GM21515 (cell line): ENCODE measurements at regions not wholly inside any gene's neighbourhood (a gene's known extent, or its start where the extent isn't known, plus 50 kb on each side); places are given as distances from the start of the nearest gene placed in this dataset.

Source experiments
- ATAC-seq: cut with Tn5 transposase; IDR thresholded peaks from one replicate; pipeline ENCODE4 v1.9.1; 2021; ENCODE audit not compliant: unreplicated experiment

DNA sequence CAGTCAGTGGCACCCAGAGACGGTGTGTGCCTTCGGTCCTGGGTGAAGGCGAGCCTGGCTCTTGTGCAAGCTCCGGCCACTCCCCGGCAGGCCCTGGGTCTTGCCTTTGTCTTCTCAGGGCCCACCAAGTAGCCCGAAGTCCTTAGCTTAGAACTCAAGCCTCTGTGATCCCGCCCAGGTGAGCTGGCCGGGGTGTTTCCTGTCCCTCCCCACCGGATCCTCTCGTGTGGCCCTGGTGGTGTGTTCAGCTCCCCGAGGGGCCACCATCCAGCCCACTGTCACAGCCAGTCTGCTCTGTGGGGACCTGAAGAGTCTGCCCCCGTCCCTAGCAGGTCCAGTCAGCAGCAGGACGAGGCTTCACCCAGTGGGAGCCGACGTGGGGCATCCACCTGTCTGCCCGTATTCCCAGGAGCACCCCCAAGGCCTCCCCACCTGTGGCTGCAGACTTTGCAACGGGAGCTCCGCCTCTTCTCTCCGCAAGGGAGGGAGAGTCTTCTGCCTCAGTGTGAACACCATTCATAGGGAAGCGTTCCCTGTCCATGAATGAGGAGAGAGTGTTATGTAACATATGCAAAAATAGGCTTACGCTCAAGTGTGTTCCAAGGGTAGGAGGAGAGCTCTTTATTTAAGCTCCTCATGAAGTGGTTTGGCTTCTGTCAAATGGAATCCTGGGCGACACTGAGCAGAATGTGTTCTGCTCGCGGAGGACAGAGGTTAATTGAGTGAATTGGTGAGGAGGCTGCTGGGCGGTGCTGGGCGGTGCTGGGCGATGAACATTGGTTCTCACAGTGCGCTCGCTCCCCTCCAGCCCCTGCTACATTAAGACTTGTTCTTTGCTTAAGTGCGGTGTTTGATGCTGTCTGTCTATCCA, 108.9 kb downstream of the CRYAA start:
- ATAC-seq, result no peak

DNA sequence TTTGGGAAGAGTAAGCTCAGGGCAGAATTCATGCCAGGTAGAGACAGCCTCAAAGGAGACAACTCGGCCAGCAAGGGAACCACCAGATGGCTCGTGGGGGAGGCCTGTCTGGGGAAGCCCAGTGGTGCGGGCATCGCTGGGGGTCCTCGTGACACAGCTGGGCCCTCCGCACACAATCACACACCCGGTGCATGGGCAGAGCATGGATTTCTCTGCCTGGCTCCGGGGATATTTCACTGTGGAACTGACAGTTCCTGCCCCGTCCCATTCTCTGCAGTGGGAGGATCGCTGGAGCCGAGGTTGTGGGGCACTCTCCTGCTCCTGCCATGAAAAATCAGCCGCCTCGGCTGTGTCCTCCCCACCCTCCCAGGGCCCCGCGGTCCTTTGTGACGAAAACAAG, 108.0 kb downstream of the CRYAA start:
- ATAC-seq, result no peak

DNA sequence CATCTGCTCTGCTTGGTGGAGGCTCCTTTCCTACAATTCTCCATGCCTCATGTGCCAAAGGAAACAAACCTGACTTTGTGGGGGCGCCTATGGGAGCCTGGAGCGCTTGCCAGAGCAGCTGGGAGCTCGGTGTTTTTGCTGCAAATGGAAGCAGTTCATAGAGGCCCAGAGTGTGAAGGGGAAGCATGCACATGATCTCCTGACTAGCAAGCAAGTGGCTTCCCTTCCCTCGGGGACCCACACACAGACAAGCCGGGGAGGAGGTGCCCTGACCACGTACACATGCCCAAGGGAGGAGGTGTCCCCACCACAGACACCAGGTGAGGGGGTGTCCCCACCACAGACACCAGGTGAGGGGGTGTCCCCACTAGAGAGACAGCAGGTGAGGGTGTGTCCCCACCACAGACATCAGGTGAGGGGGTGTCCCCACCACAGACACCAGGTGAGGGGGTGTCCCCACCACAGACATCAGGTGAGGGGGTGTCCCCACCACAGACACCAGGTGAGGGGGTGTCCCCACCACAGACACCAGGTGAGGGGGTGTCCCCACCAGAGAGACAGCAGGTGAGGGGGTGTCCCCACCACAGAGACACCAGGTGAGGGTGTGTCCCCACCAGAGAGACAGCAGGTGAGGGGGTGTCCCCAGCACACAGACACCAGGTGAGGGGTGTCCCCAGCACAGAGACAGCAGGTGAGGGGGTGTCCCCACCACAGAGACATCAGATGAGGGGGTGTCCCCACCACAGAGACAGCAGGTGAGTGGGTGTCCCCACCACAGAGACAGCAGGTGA, 106.8 kb downstream of the CRYAA start:
- ATAC-seq, result no peak

DNA sequence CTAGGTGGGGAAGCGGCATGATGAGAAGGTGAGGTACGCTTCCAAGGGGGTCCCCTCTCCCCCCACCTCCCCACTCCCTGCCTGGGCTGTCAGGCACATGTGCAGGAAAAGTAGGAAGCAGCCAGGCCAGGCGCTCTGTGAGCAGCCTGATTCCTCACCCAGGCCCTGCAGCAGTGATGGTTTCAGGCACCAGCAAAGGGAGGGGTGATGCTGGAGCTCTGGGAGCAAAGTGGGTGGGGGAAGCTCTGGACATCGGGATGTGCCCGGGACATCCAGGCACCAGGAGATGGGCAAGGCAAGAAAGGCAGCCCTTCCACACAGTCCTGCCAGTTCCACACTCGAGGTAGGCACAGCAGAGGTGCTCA, 106.1 kb downstream of the CRYAA start:
- ATAC-seq, result no peak

DNA sequence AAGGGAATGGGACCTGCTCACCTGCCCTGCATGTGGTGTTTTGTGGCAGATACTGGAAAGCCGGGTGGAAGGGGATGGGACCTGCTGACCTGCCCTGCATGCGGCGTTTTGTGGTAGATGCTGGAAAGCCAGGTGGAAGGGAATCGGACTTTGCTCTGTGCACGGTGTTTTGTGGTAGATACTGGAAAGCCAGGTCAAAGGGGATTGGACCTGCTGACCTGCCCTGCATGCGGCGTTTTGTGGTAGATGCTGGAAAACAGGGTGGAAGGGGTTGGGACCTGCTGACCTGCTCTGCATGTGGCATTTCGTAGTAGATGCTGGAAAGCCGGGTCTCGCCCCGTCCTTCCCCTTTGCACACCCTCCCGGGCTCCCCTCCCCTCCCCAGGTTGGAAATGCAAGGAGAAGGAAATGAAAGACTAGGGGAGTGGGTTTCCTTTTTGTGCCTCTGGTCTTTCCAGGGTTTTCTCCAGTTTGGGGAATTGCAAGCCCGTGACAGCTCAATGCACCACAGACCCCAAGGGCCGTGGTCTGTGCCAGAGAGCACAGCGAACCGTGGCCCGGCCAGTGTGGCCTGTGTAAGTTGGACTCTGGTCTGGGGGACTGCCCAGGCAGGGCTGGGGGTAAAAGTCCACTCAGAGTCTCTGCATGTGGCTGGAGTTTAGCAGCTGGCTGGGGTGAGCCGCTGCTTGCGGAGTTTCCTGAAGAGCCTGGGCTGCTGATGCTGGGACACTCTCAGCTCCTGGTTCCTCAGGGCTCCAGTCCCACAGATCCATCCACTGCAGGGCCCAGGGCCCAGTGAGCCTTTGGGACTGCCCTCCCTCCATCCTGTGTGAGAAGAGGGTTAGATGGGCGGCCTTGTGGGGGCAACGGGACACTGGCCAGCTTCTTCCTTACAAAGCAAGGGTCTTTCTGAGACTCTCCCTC, 105.5 kb downstream of the CRYAA start:
- ATAC-seq, result no peak

DNA sequence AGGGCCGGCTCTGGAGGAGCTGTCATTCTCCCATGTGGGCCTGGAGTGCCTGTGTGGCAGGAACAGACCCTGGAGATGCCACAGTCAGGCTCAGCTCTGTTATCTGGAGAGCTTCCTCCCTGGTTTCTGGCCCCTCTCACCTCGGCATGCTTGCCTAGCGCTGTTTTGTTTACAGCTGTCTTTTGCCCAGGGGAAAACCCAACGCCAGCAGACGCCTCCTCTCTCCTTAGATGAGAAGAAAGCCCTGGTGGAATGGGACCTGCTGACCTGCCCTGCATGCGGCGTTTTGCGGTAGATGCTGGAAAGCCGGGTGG, 104.9 kb downstream of the CRYAA start:
- no peak for ATAC-seq

DNA sequence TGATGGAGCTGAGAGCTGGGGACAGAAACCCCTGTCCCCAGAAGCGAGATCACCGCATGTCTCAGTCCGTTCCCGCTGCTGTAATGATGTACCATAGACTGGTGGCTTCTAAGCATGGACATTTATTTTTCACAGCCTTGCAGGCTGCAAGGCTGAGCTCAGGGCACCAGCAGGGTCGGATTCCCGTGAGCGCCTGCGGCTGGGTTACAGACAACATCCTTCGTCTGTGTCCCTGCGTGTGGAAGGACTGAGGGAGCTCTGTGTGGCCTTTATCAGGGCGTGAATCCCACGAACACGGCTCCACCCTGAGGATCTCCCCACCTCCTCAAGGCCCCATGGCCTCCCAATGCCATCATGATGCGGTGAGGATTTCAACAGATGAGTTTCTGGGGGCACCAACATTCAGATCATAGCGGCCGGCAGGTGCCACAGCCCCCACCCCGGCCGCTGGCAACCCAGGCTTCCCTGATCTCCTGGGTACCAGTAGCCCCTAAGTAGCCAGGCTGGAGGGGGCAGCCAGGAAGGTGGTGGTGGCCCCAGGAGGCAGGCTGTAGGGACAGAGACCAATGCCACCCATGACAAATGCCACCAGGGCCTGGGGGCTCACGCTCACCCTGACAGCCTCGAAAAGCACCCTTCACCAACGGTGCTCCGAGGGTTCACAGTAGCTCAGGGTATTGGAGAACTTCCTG, 104.4 kb downstream of the CRYAA start:
- ATAC-seq, result no peak

DNA sequence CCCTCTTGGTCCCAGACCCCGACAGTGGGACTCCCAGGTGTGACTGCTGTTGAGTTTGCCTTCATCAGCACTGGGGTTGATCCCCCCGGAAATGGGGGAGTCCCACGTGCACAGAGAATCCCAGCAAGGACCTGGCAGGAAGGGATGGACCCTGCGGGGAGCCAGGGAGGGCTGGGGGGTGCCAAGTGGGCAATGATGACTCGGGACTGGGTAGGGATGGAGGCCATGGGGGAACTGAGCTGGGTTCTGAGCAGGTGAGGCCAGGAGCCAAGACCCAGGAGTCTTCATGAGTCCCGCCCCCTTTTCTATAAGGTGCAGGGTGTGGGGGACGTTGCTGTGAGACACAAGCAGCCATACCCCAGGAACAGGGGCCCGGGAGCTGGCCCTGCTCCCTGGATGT, 103.8 kb downstream of the CRYAA start:
- ATAC-seq, result no peak

DNA sequence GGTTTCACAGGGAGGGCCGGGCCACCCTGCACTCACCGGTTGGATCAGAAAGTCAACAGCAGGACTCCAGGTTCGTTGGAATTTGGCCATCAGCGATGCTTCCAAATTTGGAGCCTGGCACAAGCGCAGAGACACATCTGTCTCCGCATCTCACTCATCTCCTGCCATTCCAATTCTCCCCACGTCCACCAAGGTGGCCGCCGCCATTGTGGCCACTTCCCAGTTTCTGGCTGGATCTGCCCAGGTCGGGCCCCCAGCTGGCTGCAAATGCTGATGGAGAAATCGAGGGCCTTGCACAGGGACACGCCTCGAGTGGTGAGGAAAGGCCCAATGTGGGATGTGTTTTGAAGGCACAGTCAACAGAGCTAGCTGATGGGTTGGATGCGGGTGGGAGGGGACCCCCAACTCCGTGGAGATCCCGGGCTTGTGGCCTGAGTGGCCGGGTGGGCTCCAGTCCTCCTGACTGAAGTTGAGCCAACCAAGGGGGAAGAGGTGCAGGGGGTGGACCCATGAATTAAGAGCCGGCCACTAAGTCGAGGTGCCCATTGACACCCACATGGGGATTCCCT, 102.7 kb downstream of the CRYAA start:
- ATAC-seq, result no peak

DNA sequence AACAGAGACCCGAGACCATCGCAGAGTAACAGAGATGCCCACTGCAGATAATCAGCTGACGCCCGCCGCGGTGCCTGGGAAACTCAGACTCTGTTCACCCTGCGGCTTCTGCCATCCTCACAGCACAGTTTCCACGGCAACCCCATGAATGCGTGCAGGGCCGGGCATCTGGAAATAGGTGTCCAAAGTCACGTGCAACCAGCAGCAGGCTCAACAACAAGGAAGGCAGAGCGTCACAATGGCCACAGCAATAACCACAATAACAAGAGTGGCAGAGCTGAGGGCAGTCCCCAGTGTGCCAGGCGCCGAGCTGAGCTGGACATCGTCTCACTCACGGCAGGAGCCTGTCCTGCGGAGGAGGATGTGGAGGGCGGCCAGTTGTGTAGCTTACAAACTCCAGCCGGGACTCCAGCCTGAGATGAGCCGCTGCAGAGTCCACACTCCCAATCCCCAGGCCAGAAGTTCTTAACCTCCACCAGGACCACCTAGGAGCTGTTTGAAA, 102.0 kb downstream of the CRYAA start:
- ATAC-seq, result no peak

DNA sequence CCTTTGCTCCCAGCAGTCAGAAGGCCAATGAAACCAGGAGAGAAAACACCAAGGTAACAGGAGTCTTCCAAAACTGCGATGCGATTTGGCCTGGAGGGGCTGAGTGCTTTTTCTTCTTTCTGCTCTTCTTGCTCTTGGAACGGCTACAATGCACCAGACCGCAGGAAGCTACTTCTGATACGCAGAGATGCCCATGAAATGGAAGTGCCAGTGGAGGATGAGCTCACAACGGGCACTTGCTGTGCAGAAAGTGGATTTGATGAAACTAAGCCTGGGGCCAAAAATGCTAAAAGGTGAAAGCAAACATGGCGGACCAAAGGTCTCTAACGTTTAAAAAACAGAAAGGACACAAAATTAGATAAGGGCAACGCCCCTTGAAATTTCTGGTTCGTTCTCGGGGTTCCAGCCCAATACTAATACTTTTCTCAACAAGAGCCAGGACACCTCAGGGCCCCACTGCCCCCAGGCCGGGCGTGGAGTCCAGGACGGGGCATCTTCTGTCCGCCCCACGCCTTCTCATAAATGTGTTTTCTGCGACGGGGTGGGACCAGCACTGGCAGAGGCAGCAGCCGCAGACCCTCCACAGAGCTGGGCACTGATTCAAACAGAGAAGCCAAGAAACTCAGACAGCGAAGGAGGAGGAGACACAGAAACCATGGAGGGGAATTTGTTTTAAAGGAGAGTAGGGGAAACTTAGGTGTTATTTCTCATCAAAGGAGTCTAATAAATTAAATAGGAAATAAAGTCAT, 101.3 kb downstream of the CRYAA start:
- no peak for ATAC-seq

DNA sequence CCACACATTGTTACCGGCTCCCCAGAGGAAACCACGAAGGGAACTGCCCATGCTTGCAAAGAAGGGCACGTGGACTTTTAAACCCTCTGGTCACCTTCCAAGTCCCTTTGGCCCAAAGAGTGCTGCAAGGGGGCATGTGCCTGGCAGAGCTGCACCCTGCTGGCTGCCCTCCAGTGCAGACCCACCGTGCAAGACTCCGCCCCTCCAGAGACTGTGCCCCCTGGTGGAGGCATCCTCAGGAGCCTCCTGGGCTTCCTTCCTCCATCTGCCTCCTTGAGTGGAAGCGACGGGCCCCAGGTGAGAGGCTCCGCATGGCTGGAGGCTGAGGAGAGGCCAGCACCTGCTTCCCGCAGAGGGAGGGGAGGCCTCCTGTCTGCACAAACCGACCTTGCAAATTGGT, 100.6 kb downstream of the CRYAA start:
- no peak for ATAC-seq

DNA sequence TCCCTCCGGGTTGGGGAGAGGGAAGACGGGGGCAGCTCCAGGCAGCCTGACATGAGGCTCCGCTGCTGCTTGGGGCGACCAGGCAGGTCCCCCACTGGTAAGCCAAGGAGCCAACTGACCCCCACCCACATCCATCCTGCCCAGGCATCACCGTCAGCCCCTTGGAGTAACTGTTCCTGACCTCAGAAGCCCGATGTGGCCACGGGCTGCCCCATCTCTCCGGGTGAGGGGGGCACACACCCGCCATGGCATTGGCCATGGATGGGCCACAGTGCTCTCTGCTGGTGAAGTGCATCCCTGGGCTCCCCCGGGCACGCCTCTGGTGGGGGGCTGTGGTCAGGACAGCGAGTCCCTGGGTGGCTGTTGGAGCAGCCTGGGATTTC, 100.0 kb downstream of the CRYAA start:
- ATAC-seq, result no peak

DNA sequence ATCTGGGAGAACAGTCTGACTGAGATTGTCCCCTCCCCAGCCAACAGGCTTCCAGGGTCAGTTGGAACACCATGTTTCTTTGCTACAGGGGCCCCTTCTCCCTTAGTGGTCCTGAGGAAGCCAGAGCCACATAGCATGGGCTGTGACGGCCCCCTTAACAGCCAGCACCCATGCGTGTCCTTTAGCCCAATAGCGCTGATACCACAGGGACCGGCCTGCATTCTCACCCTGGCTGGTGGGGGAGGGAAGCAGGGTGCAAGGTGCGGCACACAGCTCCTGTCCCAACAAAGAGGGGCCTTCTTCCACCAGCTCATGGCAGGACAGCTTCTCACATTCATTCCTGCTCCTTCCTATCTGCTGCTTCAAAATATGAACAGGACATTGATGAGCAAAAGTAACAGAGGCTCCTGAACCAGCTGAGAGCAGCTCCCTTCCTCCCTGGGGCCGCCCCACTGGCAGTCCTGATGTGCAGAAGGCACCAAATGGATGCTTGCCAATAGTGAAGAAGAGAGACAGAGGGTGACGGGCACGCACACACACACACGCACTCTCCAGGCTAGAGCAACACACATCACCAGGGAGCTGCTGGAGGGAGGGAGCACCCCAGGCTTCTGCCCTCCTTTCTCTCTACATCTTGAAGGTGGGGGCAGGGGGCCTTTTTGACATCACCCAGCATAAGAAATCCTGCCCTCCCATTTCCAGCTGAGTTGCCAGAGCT, 99.4 kb downstream of the CRYAA start:
- no peak for ATAC-seq

DNA sequence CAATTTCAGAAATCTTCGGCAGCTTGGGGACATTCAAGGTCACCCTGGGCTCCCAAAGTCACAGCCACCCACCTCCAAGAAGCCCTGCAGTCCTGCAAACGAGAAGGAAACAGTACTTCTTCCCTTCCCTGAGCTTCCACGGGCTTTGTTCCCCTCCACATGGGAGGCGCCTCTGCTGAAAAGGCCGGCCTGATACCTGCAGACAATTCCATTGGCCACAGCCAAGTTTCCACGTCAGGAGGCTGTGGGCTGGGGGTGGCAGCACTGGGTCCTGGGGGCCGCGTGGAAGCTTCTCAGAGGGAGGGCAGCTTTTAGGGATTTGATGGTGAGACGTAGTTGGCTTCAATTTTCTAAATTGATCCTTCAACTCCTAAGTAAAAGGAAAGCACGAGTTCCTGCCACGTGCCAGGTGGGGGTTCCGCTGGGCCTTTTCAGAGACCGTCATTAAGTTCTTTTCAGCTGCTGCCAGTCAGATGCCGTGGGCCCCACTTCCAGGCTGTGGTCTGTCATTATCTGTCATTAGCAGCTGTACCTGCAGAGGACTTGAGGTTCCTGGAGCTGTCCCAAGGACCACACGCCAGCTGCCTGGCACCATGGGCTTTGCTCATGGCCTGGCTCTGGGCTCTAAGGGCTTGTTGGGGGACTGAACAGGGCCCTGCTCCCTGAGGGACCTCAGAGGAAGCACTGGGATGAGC, 98.7 kb downstream of the CRYAA start:
- no peak for ATAC-seq

DNA sequence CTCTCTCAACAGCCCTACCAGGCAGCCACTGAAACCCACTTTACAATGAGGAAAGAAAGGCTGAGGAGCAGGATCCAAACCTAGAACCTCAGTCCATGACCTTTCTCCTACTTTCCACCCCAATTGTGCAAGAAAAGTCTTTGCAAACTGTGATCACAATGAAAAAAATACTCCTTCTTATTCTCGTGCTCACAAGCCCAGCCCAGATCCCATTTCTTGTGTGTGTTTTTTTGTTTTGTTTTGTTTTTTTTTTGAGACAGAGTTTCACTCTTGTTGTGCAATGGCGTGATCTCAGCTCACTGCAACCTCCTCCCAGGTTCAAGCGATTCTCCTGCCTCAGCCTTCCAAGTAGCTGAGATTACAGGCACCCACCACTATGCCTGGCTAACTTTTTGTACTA, 97.7 kb downstream of the CRYAA start:
- ATAC-seq, result no peak

DNA sequence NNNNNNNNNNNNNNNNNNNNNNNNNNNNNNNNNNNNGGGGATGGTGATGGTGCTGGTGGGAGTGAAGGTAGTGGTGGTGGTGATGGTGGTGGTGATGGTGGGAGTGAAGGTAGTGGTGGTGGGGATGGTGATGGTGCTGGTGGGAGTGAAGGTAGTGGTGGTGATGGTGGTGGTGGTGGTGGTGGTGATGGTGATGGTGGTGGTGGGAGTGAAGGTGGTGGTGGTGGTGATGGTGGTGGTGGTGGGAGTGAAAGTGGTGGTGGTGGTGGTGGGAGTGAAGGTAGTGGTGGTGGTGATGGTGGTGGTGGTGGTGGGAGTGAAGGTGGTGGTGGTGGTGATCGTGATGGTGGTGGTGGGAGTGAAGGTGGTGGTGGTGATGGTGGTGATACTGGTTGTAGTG, 93.6 kb downstream of the CRYAA start:
- no peak for ATAC-seq
